ENCODE measurements at regions not wholly inside any gene's neighbourhood (a gene's known extent, or its start where the extent isn't known, plus 50 kb on each side); places are given as distances from the start of the nearest gene placed in this dataset. TPM values are rescaled to one million over a fixed set of nuclear protein-coding genes. Genes with fewer than 3 reads are reported as not detected.

DNA sequence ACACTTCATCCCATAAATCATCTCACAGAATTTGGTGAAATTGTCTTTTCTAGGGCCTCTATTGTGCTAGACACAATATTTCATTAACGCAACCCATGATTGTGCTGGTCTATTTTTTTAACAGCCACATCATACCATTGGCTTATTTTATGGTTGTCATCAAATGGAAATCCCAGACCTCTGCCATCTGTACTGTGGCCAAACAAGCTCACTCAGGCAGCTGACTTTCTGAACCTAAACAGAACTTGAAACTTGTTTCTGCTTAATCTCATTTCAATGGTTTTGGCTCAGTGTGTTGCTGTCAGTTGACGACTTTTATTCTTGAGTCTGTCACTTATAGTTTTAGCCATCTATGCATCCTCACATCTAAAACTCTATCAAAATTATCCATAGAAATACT lies 111.8 kb downstream of the HAO1 start:
- no peak for FAIRE-seq

DNA sequence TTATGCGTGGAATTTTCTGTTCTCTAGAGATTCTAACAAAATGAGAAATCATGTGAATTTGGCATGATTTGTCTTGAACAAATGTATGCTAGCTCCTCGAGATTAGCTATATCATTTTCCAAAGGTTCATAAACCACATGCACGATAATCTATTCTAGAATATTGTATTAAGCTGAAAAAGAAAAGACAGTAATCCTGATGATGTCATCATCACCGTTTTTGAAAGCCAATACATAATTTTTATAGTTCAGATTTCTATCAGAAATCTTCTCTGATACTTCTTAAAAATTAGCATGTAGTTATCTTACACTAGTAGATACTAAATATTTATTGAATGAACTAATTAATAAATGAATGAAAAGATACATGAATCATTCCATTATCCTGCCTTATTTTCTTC lies 111.2 kb downstream of the HAO1 start:
- intact Hi-C loops (cut with DNase I): no loop called here
- Histone ChIP-seq H3K27me3 (ENCODE audit: control insufficient read depth, insufficient read depth, low read length) (no peaks in the 10 kb centered on the region), H3K9me3 (ENCODE audit: control insufficient read depth in 2 of 3, insufficient read depth in 1 of 3, low read length in 3 of 3) (no peaks in the 10 kb centered on the region)

More for the DNA sequence above, 111.8 kb downstream of the HAO1 start:
- Histone ChIP-seq H3K9me3 (ENCODE audit: control insufficient read depth in 2 of 3, insufficient read depth in 1 of 3, low read length in 3 of 3) (no peaks in the 10 kb centered on the region), H3K27ac (ENCODE audit: low read depth in 2 of 2, low read length in 2 of 2) (no peak overlapping the region), H3K36me3 (ENCODE audit: control insufficient read depth in 2 of 3, insufficient read depth in 3 of 3, low read length in 3 of 3) (no peaks in the 10 kb centered on the region), H3K9ac (ENCODE audit: low read length in 3 of 3) (no peak overlapping the region), H3K4me1 (ENCODE audit: control insufficient read depth in 2 of 3, insufficient read depth in 2 of 3, low read depth in 1 of 3, low read length in 3 of 3) (no peaks in the 10 kb centered on the region), H3K27me3 (ENCODE audit: control insufficient read depth, insufficient read depth, low read length) (no peaks in the 10 kb centered on the region), H3K4me3 (ENCODE audit: low read length in 3 of 3) (no peak overlapping the region)
- intact Hi-C loops (cut with DNase I): no loop called here
- no peak for DNase-seq
- TF ChIP-seq, protein P1, sequence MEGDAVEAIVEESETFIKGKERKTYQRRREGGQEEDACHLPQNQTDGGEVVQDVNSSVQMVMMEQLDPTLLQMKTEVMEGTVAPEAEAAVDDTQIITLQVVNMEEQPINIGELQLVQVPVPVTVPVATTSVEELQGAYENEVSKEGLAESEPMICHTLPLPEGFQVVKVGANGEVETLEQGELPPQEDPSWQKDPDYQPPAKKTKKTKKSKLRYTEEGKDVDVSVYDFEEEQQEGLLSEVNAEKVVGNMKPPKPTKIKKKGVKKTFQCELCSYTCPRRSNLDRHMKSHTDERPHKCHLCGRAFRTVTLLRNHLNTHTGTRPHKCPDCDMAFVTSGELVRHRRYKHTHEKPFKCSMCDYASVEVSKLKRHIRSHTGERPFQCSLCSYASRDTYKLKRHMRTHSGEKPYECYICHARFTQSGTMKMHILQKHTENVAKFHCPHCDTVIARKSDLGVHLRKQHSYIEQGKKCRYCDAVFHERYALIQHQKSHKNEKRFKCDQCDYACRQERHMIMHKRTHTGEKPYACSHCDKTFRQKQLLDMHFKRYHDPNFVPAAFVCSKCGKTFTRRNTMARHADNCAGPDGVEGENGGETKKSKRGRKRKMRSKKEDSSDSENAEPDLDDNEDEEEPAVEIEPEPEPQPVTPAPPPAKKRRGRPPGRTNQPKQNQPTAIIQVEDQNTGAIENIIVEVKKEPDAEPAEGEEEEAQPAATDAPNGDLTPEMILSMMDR (IDR thresholded peaks at IDR 0.05; ENCODE audit: borderline replicate concordance, extremely low read depth, insufficient read depth): no peak

DNA sequence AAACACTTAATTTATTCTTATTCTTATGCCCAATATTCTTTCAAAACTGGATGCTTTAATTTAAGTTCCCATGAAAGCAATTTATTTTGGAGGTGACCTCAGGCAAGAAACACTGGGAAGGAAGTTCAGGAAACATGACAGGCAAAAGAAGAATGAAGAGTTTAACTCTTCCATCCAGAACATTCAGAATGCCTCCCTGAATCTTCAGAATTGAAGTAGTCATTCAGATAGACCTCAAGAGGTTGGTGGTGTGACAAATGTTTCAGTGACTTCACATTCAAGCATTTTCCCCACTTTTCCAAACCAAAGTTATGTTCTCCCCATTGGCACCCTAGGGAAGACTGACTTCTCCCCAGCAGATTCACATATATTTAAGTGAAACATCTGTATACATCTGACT lies 110.5 kb downstream of the HAO1 start:
- no peak overlapping the region for H3K4me3 ChIP-seq (ENCODE audit: low read length in 3 of 3)
- no peak for FAIRE-seq

More for the DNA sequence above, 111.2 kb downstream of the HAO1 start:
- Histone ChIP-seq H3K4me3 (ENCODE audit: low read length in 3 of 3) (no peak overlapping the region), H3K36me3 (ENCODE audit: control insufficient read depth in 2 of 3, insufficient read depth in 3 of 3, low read length in 3 of 3) (no peaks in the 10 kb centered on the region), H3K4me1 (ENCODE audit: control insufficient read depth in 2 of 3, insufficient read depth in 2 of 3, low read depth in 1 of 3, low read length in 3 of 3) (no peaks in the 10 kb centered on the region), H3K27ac (ENCODE audit: low read depth in 2 of 2, low read length in 2 of 2) (no peak overlapping the region), H3K9ac (ENCODE audit: low read length in 3 of 3) (no peak overlapping the region)
- DNase-seq (no peak), FAIRE-seq (peak; percentile 15)
- TF ChIP-seq, protein P1 (IDR thresholded peaks at IDR 0.05; ENCODE audit: borderline replicate concordance, extremely low read depth, insufficient read depth): no peak

More for the DNA sequence above, 110.5 kb downstream of the HAO1 start:
- H3K27me3 ChIP-seq (ENCODE audit: control insufficient read depth, insufficient read depth, low read length): no peaks in the 10 kb centered on the region
- DNase-seq: no peak
- intact Hi-C loops (cut with DNase I): no loop called here
- no peaks in the 10 kb centered on the region for H3K36me3 ChIP-seq (ENCODE audit: control insufficient read depth in 2 of 3, insufficient read depth in 3 of 3, low read length in 3 of 3)
- no peak overlapping the region for H3K9ac ChIP-seq (ENCODE audit: low read length in 3 of 3)
- H3K9me3 ChIP-seq (ENCODE audit: control insufficient read depth in 2 of 3, insufficient read depth in 1 of 3, low read length in 3 of 3): no peaks in the 10 kb centered on the region
- H3K27ac ChIP-seq (ENCODE audit: low read depth in 2 of 2, low read length in 2 of 2): no peak overlapping the region
- no peaks in the 10 kb centered on the region for H3K4me1 ChIP-seq (ENCODE audit: control insufficient read depth in 2 of 3, insufficient read depth in 2 of 3, low read depth in 1 of 3, low read length in 3 of 3)
- TF ChIP-seq, protein P1 (IDR thresholded peaks at IDR 0.05; ENCODE audit: borderline replicate concordance, extremely low read depth, insufficient read depth): no peak

Small RNA genes in the stretch of these regions (microRNA-seq; reads per million reads assigned to microRNA genes)
- gene MIR8062: not detected
